ENCODE measurements at regions not wholly inside any gene's neighbourhood (a gene's known extent, or its start where the extent isn't known, plus 50 kb on each side); places are given as distances from the start of the nearest gene placed in this dataset.

GRCh38 chr17:77637818-77638575 is 320.5 kb upstream of the TNRC6C start:
- no peak for TF ChIP-seq POLR2A (IDR thresholded peaks at IDR 0.05; ENCODE audit: low read depth, low read length)
- TF ChIP-seq TAF1 (IDR thresholded peaks at IDR 0.05; ENCODE audit: low read depth, low read length) = no peak
